HepG2 (cell line): ENCODE measurements at regions not wholly inside any gene's neighbourhood (a gene's known extent, or its start where the extent isn't known, plus 50 kb on each side); places are given as distances from the start of the nearest gene placed in this dataset.

ENCODE experiments used
- CBX5 ChIP-seq: sonication (generic); formaldehyde crosslinking; IDR thresholded peaks from 2 replicates; pipeline ENCODE4 v1.4.0; 2020; ENCODE audit warnings: missing genetic modification reagents, borderline replicate concordance
- CTCF ChIP-seq: sonication (generic); formaldehyde crosslinking; IDR thresholded peaks from 2 replicates; pipeline ENCODE4 v1.5.0; 2020; ENCODE audit warnings: mild to moderate bottlenecking, missing genetic modification reagents, moderate library complexity
- NBN ChIP-seq: fragments of 450-650 bp; conservative IDR thresholded peaks from 2 replicates; pipeline ENCODE4 v1.6.1; 2017
- TAF1 ChIP-seq: sonication (generic); formaldehyde crosslinking; IDR thresholded peaks from 2 replicates; pipeline ENCODE4 v1.4.0; 2020; ENCODE audit warnings: missing genetic modification reagents
- ZMYM2 ChIP-seq: sonication (generic); formaldehyde crosslinking; IDR thresholded peaks from 2 replicates; pipeline ENCODE4 v1.8.0; 2022; ENCODE audit warnings: mild to moderate bottlenecking, missing genetic modification reagents
- ZSCAN22 ChIP-seq: sonication (generic); formaldehyde crosslinking; IDR thresholded peaks from 2 replicates; pipeline ENCODE4 v1.4.0; 2020; ENCODE audit warnings: mild to moderate bottlenecking, missing genetic modification reagents

- no peak for TF ChIP-seq CTCF (CRISPR knock-in tag)
- TF ChIP-seq CBX5 (CRISPR knock-in tag) = no peak
- TF ChIP-seq ZSCAN22 (CRISPR knock-in tag) = no peak
- no peak for TF ChIP-seq NBN
- TF ChIP-seq ZMYM2 (CRISPR knock-in tag) = no peak
- no peak for TF ChIP-seq TAF1 (CRISPR knock-in tag)
Observed at GRCh38 chr5:97412959-97413358, 229.9 kb upstream of the RIOK2 start.
